NAMALWA (cell line): ENCODE measurements at regions not wholly inside any gene's neighbourhood (a gene's known extent, or its start where the extent isn't known, plus 50 kb on each side); places are given as distances from the start of the nearest gene placed in this dataset.

Experiments used
- DNase-seq: peaks from one replicate; pipeline ENCODE4 v3.0.0-alpha.2; 2015; ENCODE audit warnings: low spot score

DNA sequence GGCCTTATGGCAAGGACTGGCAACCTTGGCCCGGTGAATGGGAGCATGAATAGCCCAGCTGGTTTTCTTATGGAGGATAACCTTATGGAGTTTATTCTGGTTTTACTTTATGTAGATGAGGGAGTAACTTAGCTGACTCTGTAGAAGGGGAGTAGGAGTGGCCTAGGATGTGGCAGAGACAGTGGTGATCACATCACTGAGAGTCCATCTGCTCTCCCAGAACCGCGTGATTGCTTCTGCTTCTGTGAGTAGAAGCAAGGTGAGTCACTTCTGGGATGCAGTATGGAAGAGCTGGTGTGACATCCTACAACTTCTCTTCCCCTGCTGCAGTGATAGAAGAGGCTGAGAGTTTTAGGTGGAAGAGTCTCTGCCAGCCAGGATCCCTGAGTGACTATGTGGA, 129.2 kb downstream of the RPS24 start:
- DNase-seq: no peak

DNA sequence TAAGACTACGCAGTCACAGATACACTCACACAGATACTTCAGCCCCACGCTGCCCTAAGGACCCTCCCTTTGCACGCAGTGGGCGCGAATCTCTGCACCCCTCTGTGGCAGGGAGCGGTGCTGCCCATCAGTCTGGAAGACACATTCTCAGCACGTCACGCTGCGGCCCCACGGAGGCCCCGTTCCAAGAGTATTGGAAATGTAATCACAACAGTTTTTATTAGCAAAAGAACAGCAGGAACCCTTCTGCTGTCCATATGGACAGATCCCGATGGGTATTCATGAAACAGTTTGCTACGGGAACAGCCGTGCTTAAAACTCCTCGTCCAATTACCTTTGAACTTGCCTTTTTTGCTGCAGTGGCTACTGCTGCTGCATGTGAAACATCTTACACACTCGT, 131.0 kb downstream of the RPS24 start:
- no peak for DNase-seq

DNA sequence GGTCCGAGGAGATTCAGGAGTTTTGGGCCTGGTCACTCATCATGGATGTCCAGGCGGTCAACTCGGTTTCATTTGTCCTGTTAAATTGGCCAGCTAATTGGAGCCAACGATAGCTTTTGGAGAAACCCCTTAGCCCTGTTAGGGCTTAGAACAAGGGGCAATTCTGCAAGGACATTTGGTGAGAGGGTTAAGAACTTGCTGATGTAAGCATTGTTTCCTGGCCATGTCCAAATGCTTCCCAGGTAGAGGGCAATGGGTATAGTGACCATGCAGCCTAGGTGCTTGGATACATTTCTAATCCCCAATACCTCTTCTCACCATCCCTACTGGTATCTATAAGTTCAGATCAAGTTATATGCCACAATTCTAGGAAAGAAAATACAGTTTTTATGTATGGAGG, 131.5 kb downstream of the RPS24 start:
- DNase-seq: no peak

DNA sequence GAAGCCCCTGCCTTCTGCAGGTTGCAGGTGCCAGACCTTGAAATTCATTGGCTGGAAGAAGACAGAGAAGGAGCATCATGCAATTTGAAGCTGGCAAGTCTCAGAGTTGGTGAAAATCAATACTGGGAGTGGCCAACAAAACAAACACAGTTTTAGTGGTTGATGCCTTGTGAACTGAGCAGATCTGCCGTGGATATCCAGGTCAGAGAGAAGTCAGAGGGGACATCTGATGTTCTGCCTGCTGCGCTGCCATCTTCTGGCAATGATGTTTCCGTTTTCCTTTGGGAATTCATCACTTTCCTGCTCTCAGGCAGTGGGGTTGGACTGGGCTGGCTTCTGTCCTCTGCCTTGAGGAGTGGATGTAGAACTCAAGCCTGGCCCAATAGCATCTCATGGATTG, 132.0 kb downstream of the RPS24 start:
- no peak for DNase-seq

DNA sequence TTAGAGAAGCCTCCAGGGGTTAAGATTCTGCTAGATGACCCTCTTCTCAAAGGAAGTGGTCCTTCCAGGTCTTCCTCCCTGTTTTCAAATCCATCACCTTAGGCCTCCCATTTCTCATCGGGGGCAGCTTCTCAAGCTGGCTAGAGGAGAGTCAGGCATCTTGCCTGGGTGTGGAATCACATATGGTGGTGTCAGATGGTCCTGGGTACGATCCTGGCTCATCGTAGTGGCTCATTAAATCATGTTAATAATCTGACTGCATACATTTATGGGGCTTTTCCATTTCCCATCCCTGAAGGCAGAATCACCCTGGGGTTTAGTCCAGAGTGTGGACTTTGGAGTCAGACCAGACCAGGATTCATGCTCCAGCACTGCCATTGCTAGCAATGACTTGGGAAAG, 132.6 kb downstream of the RPS24 start:
- DNase-seq: no peak

DNA sequence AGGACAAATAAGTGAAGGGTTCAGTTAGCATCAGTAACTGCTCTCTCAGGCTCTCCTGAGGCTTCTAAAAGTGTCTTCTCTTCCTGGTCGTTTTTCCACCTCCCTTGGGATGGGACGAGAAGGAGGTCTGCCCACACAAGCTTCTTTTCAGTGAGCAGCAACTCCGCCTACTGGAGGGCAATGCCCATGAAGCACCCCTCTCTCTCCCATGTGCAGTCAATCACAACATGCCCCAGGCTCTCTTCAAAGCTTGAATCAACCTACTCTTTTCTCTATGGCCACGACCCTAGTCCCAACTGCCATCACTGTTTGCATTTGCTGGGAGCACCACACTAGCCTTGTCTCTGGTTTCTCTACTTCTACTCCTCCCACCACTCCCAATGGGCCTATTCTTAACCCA, 135.6 kb downstream of the RPS24 start:
- no peak for DNase-seq

DNA sequence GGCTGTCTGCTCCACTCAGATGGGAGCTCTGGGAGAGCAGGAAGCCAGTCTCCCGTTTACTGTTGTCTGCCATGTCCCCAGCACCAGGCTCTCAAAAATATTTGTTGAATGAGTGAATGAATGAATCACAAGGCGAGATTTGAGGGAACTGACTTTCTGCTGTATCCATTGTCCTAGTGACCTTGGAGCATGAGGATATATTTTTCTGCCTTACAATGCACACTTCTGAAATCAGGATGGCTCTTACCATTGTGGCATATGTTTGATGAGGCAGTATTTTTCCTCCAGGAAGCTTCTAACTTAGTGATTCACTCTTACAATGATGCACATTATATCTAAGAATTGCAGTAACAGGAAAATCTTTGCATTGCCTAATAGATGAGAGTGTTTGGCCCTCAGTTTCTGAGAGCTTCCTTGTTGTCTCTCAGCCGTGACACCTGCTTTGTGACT, 136.4 kb downstream of the RPS24 start:
- DNase-seq: no peak

DNA sequence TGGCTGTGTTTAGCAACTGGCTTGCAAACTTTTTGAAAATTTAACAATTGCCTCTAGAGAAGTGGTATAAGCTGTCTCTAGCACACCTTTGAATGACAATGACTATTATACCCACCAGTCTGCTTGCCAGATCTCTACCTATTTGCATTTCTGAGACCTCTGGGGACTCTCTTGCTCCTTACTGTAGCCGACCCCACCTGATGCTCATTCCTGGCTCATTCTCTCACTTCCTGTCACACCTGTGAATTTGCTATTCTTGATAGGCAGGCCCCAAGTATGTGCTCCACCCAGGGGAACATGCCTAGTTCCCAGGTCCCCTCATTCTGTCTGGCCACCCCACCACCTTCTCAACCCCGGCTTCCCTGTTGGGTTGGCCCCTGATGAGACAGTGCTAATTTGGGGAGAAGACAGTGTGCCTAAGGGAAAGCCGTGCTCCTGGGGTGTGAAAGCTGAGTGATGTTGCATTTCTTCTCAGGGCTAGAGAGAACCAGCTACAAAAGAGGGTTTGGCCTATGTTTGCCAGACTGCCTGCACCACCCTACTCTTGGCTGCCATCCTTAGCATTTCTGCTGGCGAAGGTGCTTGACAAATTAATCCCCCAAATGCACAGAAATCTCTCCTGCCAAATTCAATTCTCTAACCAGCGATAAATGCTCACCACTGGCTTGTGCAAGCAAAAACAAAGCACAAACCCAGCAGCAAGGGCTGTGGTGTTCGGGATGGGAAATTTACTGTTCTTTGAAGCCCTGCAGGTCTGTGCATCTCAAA, 138.2 kb downstream of the RPS24 start:
- no peak for DNase-seq

DNA sequence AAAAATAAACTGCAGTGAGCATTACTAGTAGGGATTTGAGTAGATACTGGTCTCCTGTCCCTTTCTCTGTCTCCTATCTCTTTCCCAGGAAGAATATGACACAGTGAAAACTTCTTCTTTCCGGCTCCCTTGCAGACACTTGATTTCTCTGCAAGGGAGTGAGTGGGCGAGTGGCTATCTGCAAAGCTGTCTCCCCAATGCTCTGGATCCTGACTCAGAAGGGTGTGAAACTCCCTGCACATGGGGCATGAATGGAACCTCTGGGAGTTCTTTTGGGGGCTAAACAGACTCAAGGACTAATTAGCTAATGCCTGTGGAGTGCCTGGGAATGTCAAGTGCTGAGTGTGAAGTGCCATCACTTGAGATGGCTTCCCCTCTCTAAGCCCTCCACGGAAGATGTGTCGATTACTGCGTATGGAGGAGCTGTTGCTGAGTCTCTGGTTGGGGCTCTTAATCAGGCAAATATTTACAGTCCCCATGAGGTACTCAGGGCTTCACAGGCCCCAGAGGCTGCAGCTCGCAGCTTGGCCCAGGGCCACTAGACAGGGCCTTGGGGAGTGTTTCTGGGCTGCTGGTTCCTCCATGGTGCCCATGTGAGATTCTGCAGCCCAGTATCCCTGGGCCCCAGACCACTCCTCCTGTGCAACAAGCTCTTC, 139.8 kb downstream of the RPS24 start:
- no peak for DNase-seq

DNA sequence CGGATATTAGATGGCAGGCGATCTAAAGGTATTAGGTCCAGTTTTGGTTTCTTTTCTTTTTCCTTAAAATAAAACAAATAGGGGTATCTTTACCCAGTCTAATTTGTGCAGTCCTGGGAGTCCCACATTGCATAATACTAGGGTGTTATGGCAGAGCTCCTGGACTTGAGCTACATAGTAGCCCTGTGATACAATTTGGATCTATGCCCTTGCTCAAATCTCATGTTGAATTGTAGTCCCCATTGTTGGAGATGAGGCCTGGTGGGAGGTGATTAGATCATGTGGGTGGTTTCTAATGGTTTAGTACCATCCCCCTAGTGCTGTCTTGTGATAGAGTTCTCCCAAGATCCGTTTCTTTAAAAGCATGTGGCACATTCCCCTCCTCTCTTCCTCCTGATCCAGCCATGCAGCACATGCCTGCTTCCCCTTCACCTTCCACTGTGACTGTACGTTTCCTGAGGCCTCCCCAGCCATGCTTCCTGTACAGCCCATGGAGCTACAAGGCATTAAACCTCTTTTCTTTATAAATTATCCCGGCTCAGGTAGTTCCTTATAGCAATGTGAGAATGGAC, 141.9 kb downstream of the RPS24 start:
- no peak for DNase-seq

DNA sequence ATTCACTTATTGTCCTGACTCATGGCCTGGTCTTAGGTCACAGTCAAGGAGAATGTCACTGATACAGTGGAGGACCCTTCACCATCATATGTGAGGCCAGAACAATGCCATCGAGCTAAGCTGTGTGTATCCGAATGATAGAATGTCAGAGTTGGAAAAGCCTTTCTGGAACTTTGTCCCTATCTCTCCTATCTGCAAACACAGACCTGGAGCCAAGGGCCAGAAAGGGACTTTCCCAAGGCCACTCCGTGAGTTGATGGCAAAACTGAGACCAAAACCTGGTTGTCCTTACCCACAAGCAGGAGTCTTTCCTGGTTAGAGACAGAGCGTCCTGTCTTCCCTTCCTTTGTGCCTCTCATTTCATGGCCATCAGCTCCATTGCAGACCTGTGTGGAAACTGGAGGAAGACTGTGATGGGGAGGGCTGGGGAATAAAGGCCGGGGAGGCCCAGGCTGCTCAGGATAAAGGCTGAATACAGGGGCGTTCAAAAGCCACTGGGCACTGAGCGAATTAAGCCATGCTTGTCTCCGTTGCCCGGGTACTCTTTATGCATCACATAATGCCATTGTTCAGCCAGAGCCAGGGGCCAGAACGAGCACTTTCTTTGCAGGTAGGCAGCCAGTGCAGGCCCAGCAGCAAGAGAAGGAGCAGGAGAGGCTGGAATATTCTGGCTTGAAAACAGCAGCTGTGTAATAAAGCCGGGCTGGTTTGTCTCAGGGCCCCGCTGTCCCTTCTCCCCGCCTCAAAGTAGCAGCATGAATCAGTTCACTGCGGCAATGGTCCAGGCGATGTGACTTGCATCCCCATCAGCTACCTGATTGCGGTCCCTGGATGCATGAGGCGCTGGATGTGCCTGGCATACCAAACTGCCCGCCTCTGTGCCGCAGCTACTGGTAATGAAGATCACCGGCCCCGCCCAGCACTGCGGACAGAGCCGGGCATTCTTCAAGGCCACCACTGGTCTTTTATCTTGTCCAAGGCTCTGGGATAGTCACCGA, 143.0 kb downstream of the RPS24 start:
- no peak for DNase-seq

DNA sequence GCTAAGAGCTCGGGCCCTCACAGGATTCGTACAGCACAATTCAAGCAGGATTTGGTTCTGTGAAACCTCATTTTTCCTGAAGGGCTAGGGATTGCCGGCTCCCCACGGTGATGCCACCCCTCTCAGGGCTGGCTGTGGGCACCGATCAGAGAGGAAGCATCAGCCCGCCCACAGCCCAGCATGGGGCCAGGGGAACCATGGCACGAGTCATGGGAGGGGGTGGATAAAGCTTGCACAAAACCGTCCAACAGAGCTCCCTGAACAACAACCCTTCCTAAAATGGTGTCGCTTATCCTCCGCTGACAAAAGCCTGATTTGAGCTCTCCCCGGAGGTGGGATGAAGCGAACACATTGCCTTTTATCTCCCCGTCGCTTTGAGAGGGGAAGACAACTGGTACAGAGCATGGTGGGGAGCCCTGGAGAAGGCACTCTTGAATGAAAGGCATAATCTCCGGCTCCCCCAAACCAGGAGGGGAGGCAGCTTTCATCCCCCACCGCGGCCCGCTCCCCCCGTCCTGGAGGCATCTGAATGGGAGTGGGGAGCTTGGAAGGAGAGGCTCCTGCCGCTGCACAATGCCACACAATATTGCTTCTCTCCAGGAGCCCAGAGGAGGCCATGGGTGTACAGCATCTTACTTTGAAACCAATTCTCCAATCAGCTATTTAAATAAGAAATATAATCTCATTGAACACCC, 144.0 kb downstream of the RPS24 start:
- no peak for DNase-seq

DNA sequence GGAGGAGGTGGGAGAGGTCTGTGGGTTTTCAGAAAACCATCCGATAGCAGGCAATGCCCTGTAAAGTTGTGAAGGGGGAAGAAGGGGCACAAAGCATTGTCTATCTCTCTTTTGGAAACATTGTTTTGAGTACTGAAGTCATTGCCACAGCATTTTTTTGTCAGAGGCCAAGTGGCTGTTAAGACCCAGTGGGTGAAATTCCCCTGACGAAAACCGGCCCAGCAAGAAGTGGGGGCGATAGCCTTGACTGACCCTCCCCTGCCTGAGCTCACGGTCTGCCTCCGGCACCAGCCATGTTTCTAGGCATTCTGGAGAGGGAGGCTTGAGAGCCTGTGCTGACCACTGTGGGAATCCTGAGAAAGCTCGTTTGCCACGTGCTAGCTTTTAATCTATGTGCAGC, 144.7 kb downstream of the RPS24 start:
- no peak for DNase-seq

DNA sequence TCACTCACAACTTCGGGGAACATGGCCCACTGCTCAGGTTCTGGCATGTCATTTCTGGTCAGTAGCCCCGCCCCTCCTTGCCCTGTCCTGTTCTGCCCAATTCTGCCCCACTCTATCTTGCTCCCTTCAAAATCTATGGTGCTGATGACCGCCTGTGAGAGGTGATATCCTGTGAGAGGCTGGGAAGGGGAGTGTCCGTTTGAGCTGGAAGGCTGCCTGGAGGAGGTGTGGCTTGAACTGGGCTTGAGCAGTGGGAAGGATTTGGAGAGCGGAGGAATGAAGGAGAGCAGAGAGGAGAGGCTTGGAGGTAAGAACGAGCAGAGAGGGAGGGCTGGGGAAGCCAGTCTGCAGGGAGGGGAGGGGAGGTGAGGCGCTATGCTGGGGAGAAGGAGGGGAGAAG, 145.3 kb downstream of the RPS24 start:
- no peak for DNase-seq

DNA sequence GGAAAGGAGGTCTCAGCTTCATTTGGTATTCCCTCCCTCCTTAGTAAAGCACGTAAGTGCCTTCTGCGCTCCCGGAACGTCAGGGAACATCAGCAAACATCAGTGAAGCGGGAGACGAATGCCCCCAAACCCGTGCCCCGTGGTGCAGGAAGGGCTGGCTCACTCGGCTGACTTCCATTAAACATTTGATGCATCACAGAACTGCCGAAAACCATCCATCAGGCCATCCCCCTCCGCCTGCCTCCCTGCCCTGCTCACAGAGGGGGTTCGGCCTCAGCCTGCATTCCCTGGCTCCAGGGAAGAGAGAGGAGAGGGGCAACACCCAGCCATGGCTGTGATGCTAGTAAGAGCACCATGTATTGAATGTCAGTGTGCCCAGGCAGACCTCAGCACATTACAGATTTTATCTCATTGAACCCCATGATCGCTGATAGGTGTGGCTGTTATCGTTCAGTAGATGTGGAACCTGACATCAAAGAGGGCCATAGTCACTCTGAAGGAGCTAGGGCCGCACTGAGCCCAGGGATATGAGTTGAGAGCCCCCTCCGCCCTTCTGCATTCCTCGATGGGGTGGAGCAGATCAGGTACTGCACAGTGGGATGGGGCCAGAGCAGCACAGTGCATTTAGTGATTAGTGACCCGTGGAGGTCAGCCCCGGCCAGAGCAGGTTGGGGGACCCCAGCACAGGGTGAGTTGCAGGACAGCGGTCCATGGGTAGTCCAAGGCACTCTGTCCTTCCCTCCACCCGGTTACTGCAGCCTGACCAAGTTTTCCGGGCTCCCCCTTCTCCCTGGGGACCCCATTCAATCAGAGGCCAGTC, 146.4 kb downstream of the RPS24 start:
- no peak for DNase-seq

DNA sequence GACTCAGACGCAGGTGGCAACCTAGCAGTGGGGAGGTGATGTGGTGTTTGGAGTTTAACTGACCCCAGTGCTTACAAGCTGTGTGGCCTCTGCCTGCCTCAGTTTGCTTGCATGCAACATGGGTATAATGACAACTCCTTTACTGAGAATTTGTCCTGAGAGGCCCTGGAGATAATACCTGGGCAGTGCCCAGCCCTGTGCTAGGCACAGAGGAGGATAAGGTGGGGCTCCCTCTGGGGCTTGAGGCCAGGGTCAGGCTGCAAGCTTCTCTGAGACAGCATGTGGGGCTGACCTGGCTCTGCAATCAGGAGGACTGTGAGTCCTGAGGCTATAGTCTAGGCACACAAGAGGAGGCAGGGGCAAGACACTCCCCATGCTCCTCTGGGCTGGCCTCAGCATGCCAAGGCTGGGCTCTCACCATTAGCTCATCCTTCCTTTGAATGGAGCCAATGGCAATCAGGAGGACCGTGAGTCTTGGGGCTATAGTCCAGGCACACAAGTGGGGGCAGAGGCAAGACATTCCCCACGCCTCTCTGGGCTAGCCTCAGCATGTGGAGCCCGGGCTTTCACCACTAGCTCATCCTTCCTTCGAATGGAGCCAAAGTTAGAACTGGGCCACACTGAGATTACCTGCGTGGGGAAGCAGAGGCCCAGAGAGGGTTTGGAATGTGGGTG, 147.9 kb downstream of the RPS24 start:
- DNase-seq: no peak

DNA sequence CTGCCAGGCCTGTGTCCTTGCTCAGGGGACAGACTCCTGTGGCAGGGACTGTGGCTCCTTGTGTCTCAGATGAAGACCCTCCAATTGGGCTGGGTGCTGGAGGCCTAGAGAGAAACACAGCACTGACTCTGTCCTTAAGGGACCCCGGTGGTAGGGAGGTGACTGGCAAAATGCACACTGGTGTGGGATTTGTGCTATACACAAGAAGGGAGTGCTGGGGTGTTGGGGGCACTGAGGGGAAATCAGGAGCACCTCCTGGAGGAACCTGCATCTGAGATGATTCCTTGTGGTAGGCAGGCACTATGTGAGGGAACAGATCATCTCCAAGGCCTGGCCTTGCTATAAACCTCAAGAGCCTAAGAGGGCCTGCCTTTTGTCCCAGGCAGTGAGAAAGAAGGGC, 149.2 kb downstream of the RPS24 start:
- DNase-seq: no peak

DNA sequence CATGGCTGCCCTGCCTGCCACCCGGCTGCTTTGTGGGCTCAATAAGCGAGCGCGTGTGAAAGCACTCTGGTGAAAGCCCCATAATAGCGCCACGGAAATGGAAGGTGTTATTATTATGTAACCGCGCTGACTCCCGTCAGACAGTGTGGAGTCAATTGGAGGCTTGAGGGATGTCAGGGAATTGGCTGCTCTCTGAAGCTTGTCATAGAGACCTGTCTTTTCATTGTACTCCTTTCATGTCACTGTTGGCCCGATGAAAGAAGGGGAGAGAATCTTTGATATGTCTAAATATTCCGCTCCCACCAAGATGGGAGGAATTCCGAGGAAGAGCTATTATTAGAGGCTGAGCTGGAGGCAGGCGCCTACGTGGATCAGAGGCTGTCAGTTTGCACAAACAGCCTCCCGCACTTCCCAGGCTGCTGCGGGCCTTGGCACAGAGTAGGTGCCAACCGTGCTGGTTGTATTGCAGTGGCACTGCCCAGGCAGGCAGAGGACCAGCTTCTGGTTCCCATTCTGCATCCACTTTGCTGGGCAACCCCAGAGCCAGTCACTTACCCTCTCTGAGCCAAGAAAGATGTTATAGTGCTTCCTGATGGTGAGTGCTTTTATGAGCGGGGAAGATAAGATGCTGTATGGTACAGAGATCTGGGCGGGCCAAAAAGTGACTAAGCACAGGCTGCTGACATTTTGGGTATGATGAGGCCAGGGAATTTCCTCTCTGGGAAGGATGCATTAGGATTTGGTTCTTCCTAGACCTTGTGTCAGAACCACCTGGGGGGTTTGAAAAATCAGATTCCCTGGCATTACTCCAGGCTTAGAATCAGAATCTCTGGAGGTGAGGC, 151.4 kb downstream of the RPS24 start:
- DNase-seq: no peak

DNA sequence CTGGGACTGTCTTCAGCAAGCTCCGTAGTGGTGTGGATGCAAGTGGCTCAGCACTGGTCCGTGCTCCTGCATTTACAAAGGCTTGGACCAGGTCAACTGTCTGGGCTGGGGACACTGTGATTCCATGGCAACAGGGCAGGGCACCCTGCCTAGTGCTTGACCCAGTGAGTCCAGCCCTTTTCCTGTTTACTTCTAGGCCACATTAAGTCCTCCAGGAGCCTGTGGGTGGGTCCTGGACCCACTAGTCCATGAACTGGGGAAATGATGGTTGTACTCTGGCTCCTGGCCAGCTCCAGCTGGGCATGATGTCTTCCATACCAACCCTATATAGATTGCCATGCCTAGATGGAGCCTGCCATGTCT, 152.0 kb downstream of the RPS24 start:
- no peak for DNase-seq
